HepG2 (cell line): ENCODE measurements at regions not wholly inside any gene's neighbourhood (a gene's known extent, or its start where the extent isn't known, plus 50 kb on each side); places are given as distances from the start of the nearest gene placed in this dataset.

Experiments used
- ATAC-seq: fragments of 200-7000 bp; cut with Tn5 transposase; 3 replicates; pipeline ENCODE4 v1.9.1; 2020; ENCODE audit warnings: mild to moderate bottlenecking, moderate library complexity
- BruUV-seq: library from RNA; stranded (reverse); fragments of 400-500 nt; replicated peaks from 2 replicates; lab custom pipeline; 2021; lab: Mats Ljungman, UMichigan
- CTCF ChIA-PET: fragments of 300-600 bp; formaldehyde crosslinking; extraction: SDS; loops from one replicate; lab custom pipeline; 2021; ENCODE audit warnings: low total read pairs, inconsistent platforms, low intra/inter-chr PET ratio; lab: Yijun Ruan, JAX
- POLR2A ChIA-PET: fragments of 350-600 bp; sonication (Branson Sonifier 250); formaldehyde crosslinking; loops from one replicate; lab custom pipeline; 2020; ENCODE audit warnings: antibody characterized with exemption, inconsistent platforms; lab: Yijun Ruan, JAX
- DNase-seq: peaks from one replicate; pipeline ENCODE4 v3.0.0-alpha.2; 2015; ENCODE audit warnings: low spot score
- FAIRE-seq: peaks from 3 replicates; lab custom pipeline; 2011; peaks lifted over from hg19 to GRCh38; lab: Jason Lieb, UNC
- H2AFZ ChIP-seq: one replicate; pipeline ENCODE4 v1.6.1; 2011; ENCODE audit warnings: low read length, inconsistent platforms
- H3K27ac ChIP-seq: fragments of 300-600 bp; 3 replicates; pipeline ENCODE4 v1.8.0; 2011; ENCODE audit warnings: mixed run types, mild to moderate bottlenecking, mixed read lengths, low read length, inconsistent platforms; ENCODE audit not compliant: insufficient read depth; ENCODE audit errors: extremely low read length
- H3K27me3 ChIP-seq, 2 experiments: fragments of 200-600 bp in 1 of 2; 2 replicates in 1 of 2; 3 replicates in 1 of 2; pipeline versions ENCODE4 v1.6.0 to v1.8.0; 2011; ENCODE audit warnings: low read length in 2 of 2, mild to moderate bottlenecking in 2 of 2, moderate library complexity in 2 of 2, inconsistent platforms in 1 of 2; ENCODE audit not compliant: insufficient read depth in 2 of 2, control insufficient read depth in 1 of 2
- H3K36me3 ChIP-seq, 2 experiments: fragments of 200-600 bp in 1 of 2; replicated peaks in 1 of 2; 2 replicates in 1 of 2; 3 replicates in 1 of 2; pipeline versions ENCODE4 v1.5.1 to v1.8.0; 2011; ENCODE audit warnings: low read length in 2 of 2, inconsistent platforms in 1 of 2; ENCODE audit not compliant: insufficient read depth in 2 of 2, control insufficient read depth in 1 of 2
- H3K4me1 ChIP-seq: 2 replicates; pipeline ENCODE4 v1.5.1; 2012; ENCODE audit warnings: low read length, inconsistent platforms; ENCODE audit not compliant: insufficient read depth
- H3K4me2 ChIP-seq: 2 replicates; pipeline ENCODE4 v1.6.0; 2011; ENCODE audit warnings: low read depth, low read length, inconsistent platforms
- H3K4me3 ChIP-seq, 3 experiments: fragments of 200-600 bp in 1 of 3; sonication (generic), shearing (Covaris generic) in 1 of 3; replicated peaks in 1 of 3; 2 replicates each; pipeline ENCODE4 v1.5.1; 2011 to 2016; ENCODE audit warnings: low read length in 3 of 3, inconsistent platforms in 2 of 3, low read depth in 2 of 3, mild to moderate bottlenecking in 2 of 3, control low read depth in 1 of 3, mixed read lengths in 1 of 3; ENCODE audit not compliant: insufficient read depth in 1 of 3
- H3K79me2 ChIP-seq: one replicate; pipeline ENCODE4 v1.6.1; 2011; ENCODE audit warnings: low read length, inconsistent platforms; ENCODE audit not compliant: insufficient read depth
- H3K9ac ChIP-seq: 2 replicates; pipeline ENCODE4 v1.6.0; 2011; ENCODE audit warnings: mild to moderate bottlenecking, low read depth, low read length, inconsistent platforms; ENCODE audit not compliant: insufficient read depth
- H3K9me3 ChIP-seq: 2 replicates; pipeline ENCODE4 v1.5.1; 2012; ENCODE audit warnings: mild to moderate bottlenecking, low read length
- H4K20me1 ChIP-seq: 2 replicates; pipeline ENCODE4 v1.6.0; 2011; ENCODE audit warnings: inconsistent platforms, mild to moderate bottlenecking, low read length, moderate library complexity; ENCODE audit not compliant: insufficient read depth
- ATF2 ChIP-seq: sonication (generic); formaldehyde crosslinking; IDR thresholded peaks from 2 replicates; pipeline ENCODE4 v1.4.0; 2020; ENCODE audit warnings: missing genetic modification reagents
- ETV5 ChIP-seq: IDR thresholded peaks from 2 replicates; pipeline ENCODE4 v1.6.1; 2018; ENCODE audit warnings: missing biosample characterization, missing genetic modification reagents, inconsistent platforms, borderline replicate concordance
- HIVEP1 ChIP-seq: sonication (generic); formaldehyde crosslinking; IDR thresholded peaks from 2 replicates; pipeline ENCODE4 v1.4.0; 2020; ENCODE audit warnings: mild to moderate bottlenecking, missing genetic modification reagents
- HNRNPL ChIP-seq: fragments of 200-400 bp; formaldehyde crosslinking; IDR thresholded peaks from 2 replicates; pipeline ENCODE4 v1.6.1; 2017; ENCODE audit warnings: mild to moderate bottlenecking, low read depth, low read length
- NFKB2 ChIP-seq: sonication (generic); formaldehyde crosslinking; IDR thresholded peaks from 2 replicates; pipeline ENCODE4 v1.4.0; 2020; ENCODE audit warnings: missing genetic modification reagents, borderline replicate concordance
- NFYC ChIP-seq: IDR thresholded peaks from 2 replicates; pipeline ENCODE4 v1.6.1; 2016; ENCODE audit warnings: missing genetic modification reagents, missing compliant biosample characterization
- SRF ChIP-seq: IDR thresholded peaks from 2 replicates; pipeline ENCODE4 v1.6.1; 2011; ENCODE audit warnings: mild to moderate bottlenecking, low read depth, low read length, moderate library complexity
- ZIK1 ChIP-seq: sonication (generic); formaldehyde crosslinking; IDR thresholded peaks from 2 replicates; pipeline ENCODE4 v1.5.0; 2020; ENCODE audit warnings: mild to moderate bottlenecking, low read depth, missing genetic modification reagents, borderline replicate concordance
- ZKSCAN1 ChIP-seq: fragments of 150-350 bp; IDR thresholded peaks from 2 replicates; pipeline ENCODE4 v1.6.1; 2014; ENCODE audit warnings: low read length
- ZSCAN30 ChIP-seq: sonication (generic); formaldehyde crosslinking; IDR thresholded peaks from 2 replicates; pipeline ENCODE4 v1.5.0; 2020; ENCODE audit warnings: mild to moderate bottlenecking, missing genetic modification reagents
- WGBS: methylation state at CpG from one replicate; pipeline ENCODE4 v1.1.6; 2017; ENCODE audit warnings: low lambda C conversion rate; 5-methylcytosine and 5-hydroxymethylcytosine counted together
- in situ Hi-C: cut with HindIII; loops from 2 replicates; pipeline ENCODE4 v1.10.0; 2017; ENCODE audit warnings: low pct_unique_long_range_greater_than_20kb; ENCODE audit not compliant: extremely low pct_ligation_motif_present
- intact Hi-C: fragments of 100-400 bp; cut with micrococcal nuclease; formaldehyde crosslinking; loops from one replicate; pipeline ENCODE4 v1.10.0; 2022; ENCODE audit not compliant: unreplicated experiment
- TF ChIP-seq, protein P1 (sequence below): sonication (generic); formaldehyde crosslinking; IDR thresholded peaks from 2 replicates; pipeline ENCODE4 v1.8.1; 2023; ENCODE audit warnings: mild to moderate bottlenecking, missing genetic modification reagents, borderline replicate concordance

DNA sequence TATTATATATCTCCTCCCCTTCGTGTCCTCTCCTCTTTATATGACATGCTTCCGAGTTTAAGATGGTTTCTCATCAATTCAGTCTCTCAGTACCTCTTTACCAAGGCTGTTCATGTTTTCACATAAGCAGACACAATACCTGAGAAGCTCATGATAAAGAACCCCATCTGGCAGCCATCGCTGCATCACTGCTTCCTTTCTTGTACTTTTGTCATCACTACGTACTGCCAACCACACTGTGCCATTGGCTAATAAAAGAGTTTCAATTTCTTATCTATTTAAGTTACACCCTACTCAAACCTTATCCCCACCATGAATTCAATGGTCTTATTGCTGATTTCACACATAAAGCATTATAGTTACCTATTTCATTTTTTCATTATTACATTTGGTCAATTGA, 484.7 kb upstream of the CNTN4 start:
- CTCF ChIA-PET = no interaction called here
- H3K27me3 ChIP-seq = no peaks in the 10 kb centered on the region

DNA sequence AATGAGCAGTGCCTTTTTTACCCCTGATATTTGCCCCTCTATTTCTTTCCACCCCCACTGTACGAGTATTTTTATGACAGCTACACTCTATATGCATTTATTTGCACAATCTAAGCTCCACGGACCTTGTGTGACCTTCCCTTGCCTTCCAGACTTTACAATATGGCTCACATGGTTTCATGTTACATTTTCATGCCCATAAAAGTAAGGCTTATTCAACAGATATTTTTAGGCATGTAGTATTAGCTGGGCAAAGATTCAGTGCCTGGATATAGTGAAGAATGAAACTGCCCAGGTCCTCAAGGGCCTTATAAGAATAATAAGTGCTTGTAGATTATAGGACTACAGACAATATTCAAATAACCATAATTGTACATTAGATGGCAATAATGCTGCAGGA, 481.9 kb upstream of the CNTN4 start:
- Histone ChIP-seq H3K4me3 (no peak overlapping the region), H4K20me1 (no peaks in the 10 kb centered on the region), H3K4me1 (no peaks in the 10 kb centered on the region), H3K9me3 (peaks cover 90% of the 10 kb centered on the region), H3K9ac (no peak overlapping the region), H3K4me2 (no peak overlapping the region), H3K27ac (no peak overlapping the region), H3K79me2 (no peaks in the 10 kb centered on the region), H3K27me3 (no peaks in the 10 kb centered on the region), H2AFZ (no peak overlapping the region), H3K36me3 (no peaks in the 10 kb centered on the region)
- POLR2A ChIA-PET = no interaction called here
- in situ Hi-C loops = no loop called here
- intact Hi-C loops = no loop called here
- TF ChIP-seq HIVEP1 (CRISPR knock-in tag) (no peak), HNRNPL (no peak)
- BruUV-seq = no TSS peak
- FAIRE-seq (no peak), DNase-seq (no peak), ATAC-seq (no peak)
- 1% methylated on average over 2 of the region's 2 CpGs for WGBS
- CTCF ChIA-PET = no interaction called here

More for the DNA sequence above, 484.7 kb upstream of the CNTN4 start:
- Histone ChIP-seq H3K4me2 (no peak overlapping the region), H3K27ac (no peak overlapping the region), H3K4me3 (no peak overlapping the region), H2AFZ (no peak overlapping the region), H3K9ac (no peak overlapping the region), H4K20me1 (no peaks in the 10 kb centered on the region), H3K79me2 (no peaks in the 10 kb centered on the region), H3K9me3 (peaks cover 91% of the 10 kb centered on the region), H3K36me3 (no peaks in the 10 kb centered on the region), H3K4me1 (no peaks in the 10 kb centered on the region)
- ATAC-seq (no peak), FAIRE-seq (no peak), DNase-seq (no peak)
- TF ChIP-seq NFKB2 (CRISPR knock-in tag) = no peak
- TF ChIP-seq ATF2 (CRISPR knock-in tag) = no peak
- no peak for TF ChIP-seq ZSCAN30 (CRISPR knock-in tag)
- TF ChIP-seq SRF = no peak
- TF ChIP-seq, protein P1, sequence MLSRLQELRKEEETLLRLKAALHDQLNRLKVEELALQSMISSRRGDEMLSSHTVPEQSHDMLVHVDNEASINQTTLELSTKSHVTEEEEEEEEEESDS = no peak
- TF ChIP-seq ZKSCAN1 = no peak
- no peak for TF ChIP-seq ETV5
- TF ChIP-seq NFYC (CRISPR knock-in tag) = no peak
- no peak for TF ChIP-seq ZIK1 (CRISPR knock-in tag)
- intact Hi-C loops (no loop called here), in situ Hi-C loops (no loop called here)
- POLR2A ChIA-PET = no interaction called here
- 0% methylated on average over 4 of the region's 4 CpGs for WGBS
- BruUV-seq = no TSS peak
